PC-9 (cell line): ENCODE measurements at regions not wholly inside any gene's neighbourhood (a gene's known extent, or its start where the extent isn't known, plus 50 kb on each side); places are given as distances from the start of the nearest gene placed in this dataset.

Experiments used
- EZH2 ChIP-seq: fragments of 200-600 bp; sonication (generic); IDR thresholded peaks from 2 replicates; pipeline ENCODE4 v1.8.0; 2017; ENCODE audit warnings: antibody characterized with exemption, low read depth
- TF ChIP-seq, protein P1 (sequence below): fragments of 200-600 bp; sonication (generic); conservative IDR thresholded peaks from 2 replicates; pipeline ENCODE4 v1.6.1; 2017; ENCODE audit warnings: mixed run types, antibody characterized with exemption, mild to moderate bottlenecking, moderate library complexity

DNA sequence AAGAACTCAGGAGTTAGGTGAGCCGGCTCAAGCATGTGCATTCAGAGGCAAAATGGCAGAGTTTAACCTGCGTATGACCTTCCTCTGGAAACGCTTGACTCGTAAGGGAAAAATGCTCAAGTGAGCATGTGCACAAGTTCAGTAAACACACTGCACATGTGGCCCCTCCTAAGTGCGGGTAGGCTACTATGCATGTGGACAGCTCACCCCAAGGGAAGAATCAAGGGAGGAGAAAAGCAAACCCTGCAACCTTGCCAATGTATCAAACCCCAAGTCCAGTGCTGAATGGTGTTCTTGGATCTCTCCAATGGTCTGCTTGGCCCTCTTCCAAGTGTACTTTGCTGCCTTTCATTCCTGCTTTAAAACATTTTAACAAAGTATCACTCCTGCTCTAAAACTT lies 407.1 kb downstream of the ADAM29 start:
- TF ChIP-seq, protein P1, sequence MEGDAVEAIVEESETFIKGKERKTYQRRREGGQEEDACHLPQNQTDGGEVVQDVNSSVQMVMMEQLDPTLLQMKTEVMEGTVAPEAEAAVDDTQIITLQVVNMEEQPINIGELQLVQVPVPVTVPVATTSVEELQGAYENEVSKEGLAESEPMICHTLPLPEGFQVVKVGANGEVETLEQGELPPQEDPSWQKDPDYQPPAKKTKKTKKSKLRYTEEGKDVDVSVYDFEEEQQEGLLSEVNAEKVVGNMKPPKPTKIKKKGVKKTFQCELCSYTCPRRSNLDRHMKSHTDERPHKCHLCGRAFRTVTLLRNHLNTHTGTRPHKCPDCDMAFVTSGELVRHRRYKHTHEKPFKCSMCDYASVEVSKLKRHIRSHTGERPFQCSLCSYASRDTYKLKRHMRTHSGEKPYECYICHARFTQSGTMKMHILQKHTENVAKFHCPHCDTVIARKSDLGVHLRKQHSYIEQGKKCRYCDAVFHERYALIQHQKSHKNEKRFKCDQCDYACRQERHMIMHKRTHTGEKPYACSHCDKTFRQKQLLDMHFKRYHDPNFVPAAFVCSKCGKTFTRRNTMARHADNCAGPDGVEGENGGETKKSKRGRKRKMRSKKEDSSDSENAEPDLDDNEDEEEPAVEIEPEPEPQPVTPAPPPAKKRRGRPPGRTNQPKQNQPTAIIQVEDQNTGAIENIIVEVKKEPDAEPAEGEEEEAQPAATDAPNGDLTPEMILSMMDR = no peak
- no peak for TF ChIP-seq EZH2
